Liver (tissue), 8 donors: ENCODE measurements at regions not wholly inside any gene's neighbourhood (a gene's known extent, or its start where the extent isn't known, plus 50 kb on each side); places are given as distances from the start of the nearest gene placed in this dataset.

Experiments
- DNase-seq: peaks from one replicate; pipeline ENCODE4 v3.0.0-alpha.2; 2017; ENCODE audit warnings: low spot score
- H3K27ac ChIP-seq, 2 donors: one replicate each; pipeline ENCODE4 v1.7.0; 2013; ENCODE audit warnings: inconsistent platforms in 2 of 2, low read length in 2 of 2, control low read depth in 1 of 2, low read depth in 1 of 2, mild to moderate bottlenecking in 1 of 2
- H3K27me3 ChIP-seq, 4 donors: one replicate each; pipeline versions ENCODE4 v1.6.1 to v1.7.0; 2013; ENCODE audit warnings: low read length in 3 of 4, inconsistent platforms in 1 of 4, mild to moderate bottlenecking in 1 of 4, moderate library complexity in 1 of 4; ENCODE audit not compliant: control insufficient read depth in 4 of 4, insufficient read depth in 4 of 4
- H3K36me3 ChIP-seq, 4 donors: one replicate each; pipeline versions ENCODE4 v1.6.1 to v1.7.0; 2013; ENCODE audit warnings: low read length in 3 of 4, mild to moderate bottlenecking in 3 of 4, low read depth in 1 of 4, moderate library complexity in 1 of 4; ENCODE audit not compliant: control insufficient read depth in 4 of 4, insufficient read depth in 3 of 4
- H3K4me1 ChIP-seq, 4 donors: one replicate each; pipeline versions ENCODE4 v1.6.1 to v1.7.0; 2013; ENCODE audit warnings: low read length in 3 of 4, mild to moderate bottlenecking in 3 of 4, moderate library complexity in 1 of 4; ENCODE audit not compliant: control insufficient read depth in 4 of 4, insufficient read depth in 4 of 4
- H3K4me3 ChIP-seq, 3 donors: one replicate each; pipeline versions ENCODE4 v1.6.1 to v1.7.0; 2013; ENCODE audit warnings: low read length in 3 of 3, control low read depth in 1 of 3, low read depth in 1 of 3, mild to moderate bottlenecking in 1 of 3
- H3K9ac ChIP-seq, 2 donors: one replicate each; pipeline ENCODE4 v1.7.0; 2013; ENCODE audit warnings: low read length in 2 of 2, mild to moderate bottlenecking in 2 of 2, moderate library complexity in 2 of 2, control low read depth in 1 of 2, low read depth in 1 of 2
- H3K9me3 ChIP-seq, 4 donors: one replicate each; pipeline versions ENCODE4 v1.6.1 to v1.7.0; 2013; ENCODE audit warnings: low read length in 3 of 4; ENCODE audit not compliant: control insufficient read depth in 4 of 4
- EGR1 ChIP-seq, 2 donors: IDR thresholded peaks; 2 replicates each; pipeline ENCODE4 v1.6.1; 2016 to 2018; ENCODE audit warnings: antibody characterized with exemption in 2 of 2, low read depth in 2 of 2
- FOXA1 ChIP-seq: IDR thresholded peaks from 2 replicates; pipeline ENCODE4 v1.6.1; 2016; ENCODE audit warnings: antibody characterized with exemption
- FOXA2 ChIP-seq: IDR thresholded peaks from 2 replicates; pipeline ENCODE4 v1.6.1; 2016; ENCODE audit warnings: antibody characterized with exemption
- GABPA ChIP-seq, 2 donors: IDR thresholded peaks in 1 of 2; conservative IDR thresholded peaks in 1 of 2; 2 replicates each; pipeline ENCODE4 v1.6.1; 2016; ENCODE audit warnings: antibody characterized with exemption in 2 of 2, mild to moderate bottlenecking in 1 of 2, moderate library complexity in 1 of 2
- HNF4A ChIP-seq, 2 donors: conservative IDR thresholded peaks; 2 replicates each; pipeline ENCODE4 v1.6.1; 2016; ENCODE audit warnings: antibody characterized with exemption in 2 of 2, mild to moderate bottlenecking in 2 of 2
- HNF4G ChIP-seq: IDR thresholded peaks from 2 replicates; pipeline ENCODE4 v1.6.1; 2016; ENCODE audit warnings: antibody characterized with exemption
- JUND ChIP-seq, 2 donors: IDR thresholded peaks; 2 replicates each; pipeline ENCODE4 v1.6.1; 2016; ENCODE audit warnings: antibody characterized with exemption in 2 of 2
- NR2F2 ChIP-seq: IDR thresholded peaks from 2 replicates; pipeline ENCODE4 v1.6.1; 2016; ENCODE audit warnings: antibody characterized with exemption
- RAD21 ChIP-seq, 2 donors: IDR thresholded peaks; 2 replicates each; pipeline ENCODE4 v1.6.1; 2016; ENCODE audit warnings: antibody characterized with exemption in 2 of 2, mild to moderate bottlenecking in 2 of 2
- RXRA ChIP-seq, 2 donors: IDR thresholded peaks; 2 replicates each; pipeline ENCODE4 v1.6.1; 2017 to 2018; ENCODE audit warnings: antibody characterized with exemption in 2 of 2, mild to moderate bottlenecking in 1 of 2
- SP1 ChIP-seq: IDR thresholded peaks from 2 replicates; pipeline ENCODE4 v1.6.1; 2018; ENCODE audit warnings: antibody characterized with exemption, mild to moderate bottlenecking
- TAF1 ChIP-seq: conservative IDR thresholded peaks from 2 replicates; pipeline ENCODE4 v1.6.1; 2016; ENCODE audit warnings: antibody characterized with exemption, mild to moderate bottlenecking
- YY1 ChIP-seq: IDR thresholded peaks from 2 replicates; pipeline ENCODE4 v1.6.1; 2016; ENCODE audit warnings: antibody characterized with exemption, mild to moderate bottlenecking
- WGBS: extraction: QIAGEN DNeasy Blood & Tissue Kit; methylation state at CpG from one replicate; pipeline ENCODE4 v1.1.7; 2013; 5-methylcytosine and 5-hydroxymethylcytosine counted together
- TF ChIP-seq, protein P1 (sequence below): IDR thresholded peaks from 2 replicates; pipeline ENCODE4 v1.6.1; 2016; ENCODE audit warnings: antibody characterized with exemption, mild to moderate bottlenecking
- TF ChIP-seq, protein P2 (sequence below): IDR thresholded peaks from 2 replicates; pipeline ENCODE4 v1.6.1; 2016; ENCODE audit warnings: antibody characterized with exemption
- TF ChIP-seq, protein P3 (sequence below): fragments of 150-350 bp; IDR thresholded peaks from 2 replicates; pipeline ENCODE4 v1.5.1; 2017; ENCODE audit warnings: improper control_type of control experiment, low read depth, low read length; ENCODE audit not compliant: missing input control
- TF ChIP-seq, protein P4 (sequence below): IDR thresholded peaks from 2 replicates; pipeline ENCODE4 v1.6.1; 2016; ENCODE audit warnings: antibody characterized with exemption
- TF ChIP-seq, protein P5 (sequence below): IDR thresholded peaks from 2 replicates; pipeline ENCODE4 v1.6.1; 2016; ENCODE audit warnings: antibody characterized with exemption
- donor health status: healthy.
- donor health status: healthy.
- donor health status: healthy.
- donor health status: healthy.
- donor health status: healthy.

DNA sequence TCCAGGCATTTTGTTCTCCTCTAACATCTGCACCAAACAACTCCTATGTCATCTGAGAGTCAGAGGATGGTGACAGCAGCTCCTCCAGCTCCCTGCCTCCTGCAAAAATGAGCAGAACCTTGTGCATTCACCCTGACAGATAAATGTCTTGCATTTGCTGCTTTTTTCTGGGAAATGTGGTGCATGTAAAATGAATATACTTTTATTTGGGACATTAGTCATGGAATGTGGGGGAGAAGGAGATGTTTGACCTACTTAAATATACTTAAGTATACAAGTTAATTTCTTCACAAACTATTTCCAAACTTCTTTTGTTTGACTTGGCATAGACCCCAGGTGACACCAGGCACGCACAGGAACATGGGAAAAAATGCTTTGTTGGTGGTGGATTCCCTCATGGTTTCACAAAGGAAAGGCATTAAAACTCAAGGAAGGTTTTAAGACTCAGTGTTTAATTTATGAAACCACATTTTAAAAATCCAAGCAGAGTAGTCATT is 181.8 kb upstream of the MCHR2 start:
- H3K27ac ChIP-seq, result no peak overlapping the region
- no peaks in the 10 kb centered on the region for H3K36me3 ChIP-seq
- 17% methylated on average over 1 of the region's 1 CpG for WGBS
- TF ChIP-seq, protein P1, sequence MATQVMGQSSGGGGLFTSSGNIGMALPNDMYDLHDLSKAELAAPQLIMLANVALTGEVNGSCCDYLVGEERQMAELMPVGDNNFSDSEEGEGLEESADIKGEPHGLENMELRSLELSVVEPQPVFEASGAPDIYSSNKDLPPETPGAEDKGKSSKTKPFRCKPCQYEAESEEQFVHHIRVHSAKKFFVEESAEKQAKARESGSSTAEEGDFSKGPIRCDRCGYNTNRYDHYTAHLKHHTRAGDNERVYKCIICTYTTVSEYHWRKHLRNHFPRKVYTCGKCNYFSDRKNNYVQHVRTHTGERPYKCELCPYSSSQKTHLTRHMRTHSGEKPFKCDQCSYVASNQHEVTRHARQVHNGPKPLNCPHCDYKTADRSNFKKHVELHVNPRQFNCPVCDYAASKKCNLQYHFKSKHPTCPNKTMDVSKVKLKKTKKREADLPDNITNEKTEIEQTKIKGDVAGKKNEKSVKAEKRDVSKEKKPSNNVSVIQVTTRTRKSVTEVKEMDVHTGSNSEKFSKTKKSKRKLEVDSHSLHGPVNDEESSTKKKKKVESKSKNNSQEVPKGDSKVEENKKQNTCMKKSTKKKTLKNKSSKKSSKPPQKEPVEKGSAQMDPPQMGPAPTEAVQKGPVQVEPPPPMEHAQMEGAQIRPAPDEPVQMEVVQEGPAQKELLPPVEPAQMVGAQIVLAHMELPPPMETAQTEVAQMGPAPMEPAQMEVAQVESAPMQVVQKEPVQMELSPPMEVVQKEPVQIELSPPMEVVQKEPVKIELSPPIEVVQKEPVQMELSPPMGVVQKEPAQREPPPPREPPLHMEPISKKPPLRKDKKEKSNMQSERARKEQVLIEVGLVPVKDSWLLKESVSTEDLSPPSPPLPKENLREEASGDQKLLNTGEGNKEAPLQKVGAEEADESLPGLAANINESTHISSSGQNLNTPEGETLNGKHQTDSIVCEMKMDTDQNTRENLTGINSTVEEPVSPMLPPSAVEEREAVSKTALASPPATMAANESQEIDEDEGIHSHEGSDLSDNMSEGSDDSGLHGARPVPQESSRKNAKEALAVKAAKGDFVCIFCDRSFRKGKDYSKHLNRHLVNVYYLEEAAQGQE, result no peak
- peak in 1 of 2 donors; percentile 33 for TF ChIP-seq RXRA (IDR thresholded peaks at IDR 0.05)
- TF ChIP-seq FOXA1, result peak; percentile 18
- peak in 1 of 2 donors; percentile 9 for TF ChIP-seq JUND (IDR thresholded peaks at IDR 0.05)
- TF ChIP-seq, protein P2, sequence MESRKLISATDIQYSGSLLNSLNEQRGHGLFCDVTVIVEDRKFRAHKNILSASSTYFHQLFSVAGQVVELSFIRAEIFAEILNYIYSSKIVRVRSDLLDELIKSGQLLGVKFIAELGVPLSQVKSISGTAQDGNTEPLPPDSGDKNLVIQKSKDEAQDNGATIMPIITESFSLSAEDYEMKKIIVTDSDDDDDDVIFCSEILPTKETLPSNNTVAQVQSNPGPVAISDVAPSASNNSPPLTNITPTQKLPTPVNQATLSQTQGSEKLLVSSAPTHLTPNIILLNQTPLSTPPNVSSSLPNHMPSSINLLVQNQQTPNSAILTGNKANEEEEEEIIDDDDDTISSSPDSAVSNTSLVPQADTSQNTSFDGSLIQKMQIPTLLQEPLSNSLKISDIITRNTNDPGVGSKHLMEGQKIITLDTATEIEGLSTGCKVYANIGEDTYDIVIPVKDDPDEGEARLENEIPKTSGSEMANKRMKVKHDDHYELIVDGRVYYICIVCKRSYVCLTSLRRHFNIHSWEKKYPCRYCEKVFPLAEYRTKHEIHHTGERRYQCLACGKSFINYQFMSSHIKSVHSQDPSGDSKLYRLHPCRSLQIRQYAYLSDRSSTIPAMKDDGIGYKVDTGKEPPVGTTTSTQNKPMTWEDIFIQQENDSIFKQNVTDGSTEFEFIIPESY, result no peak
- peak in 1 of 2 donors; percentile 45 for TF ChIP-seq HNF4A (conservative IDR thresholded peaks at IDR 0.05)
- no peak overlapping the region for H3K4me3 ChIP-seq
- H3K4me1 ChIP-seq, result peaks cover 3 to 20% (median 4%) of the 10 kb centered on the region in 4 donors
- no peaks in the 10 kb centered on the region for H3K9me3 ChIP-seq
- H3K9ac ChIP-seq, result no peak overlapping the region
- DNase-seq, result no peak
- no peaks in the 10 kb centered on the region for H3K27me3 ChIP-seq

DNA sequence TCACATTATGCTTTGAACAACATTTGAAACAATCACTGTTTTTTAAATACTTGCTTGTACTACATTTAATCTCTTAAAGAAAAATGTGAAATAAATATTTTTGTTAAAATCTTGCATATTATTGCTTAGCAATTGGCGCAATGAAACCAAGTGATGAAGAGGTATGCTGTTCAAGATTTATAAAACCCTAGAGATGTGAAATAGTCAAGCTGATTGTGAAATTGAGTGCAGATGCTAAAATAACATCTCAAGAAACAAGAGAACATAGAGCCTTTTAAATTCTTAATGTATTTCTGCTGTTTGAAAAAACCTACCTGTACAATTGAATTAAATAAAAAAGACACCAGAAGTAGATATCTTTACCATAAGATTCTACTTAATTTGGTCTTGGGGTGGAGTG is 179.2 kb upstream of the MCHR2 start:
- no peak overlapping the region for H3K27ac ChIP-seq
- H3K9me3 ChIP-seq, result no peaks in the 10 kb centered on the region
- DNase-seq, result no peak
- TF ChIP-seq, protein P2, result no peak
- TF ChIP-seq EGR1 (IDR thresholded peaks at IDR 0.05; ENCODE audit: low read depth in 2 of 2), result no peak
- TF ChIP-seq NR2F2, result no peak
- no peak for TF ChIP-seq HNF4G
- TF ChIP-seq FOXA1, result no peak
- TF ChIP-seq JUND (IDR thresholded peaks at IDR 0.05), result no peak
- no peak for TF ChIP-seq GABPA (IDR thresholded peaks at IDR 0.05 in 1 of 2, conservative IDR thresholded peaks at IDR 0.05 in 1 of 2)
- TF ChIP-seq, protein P1, result no peak
- TF ChIP-seq, protein P3, sequence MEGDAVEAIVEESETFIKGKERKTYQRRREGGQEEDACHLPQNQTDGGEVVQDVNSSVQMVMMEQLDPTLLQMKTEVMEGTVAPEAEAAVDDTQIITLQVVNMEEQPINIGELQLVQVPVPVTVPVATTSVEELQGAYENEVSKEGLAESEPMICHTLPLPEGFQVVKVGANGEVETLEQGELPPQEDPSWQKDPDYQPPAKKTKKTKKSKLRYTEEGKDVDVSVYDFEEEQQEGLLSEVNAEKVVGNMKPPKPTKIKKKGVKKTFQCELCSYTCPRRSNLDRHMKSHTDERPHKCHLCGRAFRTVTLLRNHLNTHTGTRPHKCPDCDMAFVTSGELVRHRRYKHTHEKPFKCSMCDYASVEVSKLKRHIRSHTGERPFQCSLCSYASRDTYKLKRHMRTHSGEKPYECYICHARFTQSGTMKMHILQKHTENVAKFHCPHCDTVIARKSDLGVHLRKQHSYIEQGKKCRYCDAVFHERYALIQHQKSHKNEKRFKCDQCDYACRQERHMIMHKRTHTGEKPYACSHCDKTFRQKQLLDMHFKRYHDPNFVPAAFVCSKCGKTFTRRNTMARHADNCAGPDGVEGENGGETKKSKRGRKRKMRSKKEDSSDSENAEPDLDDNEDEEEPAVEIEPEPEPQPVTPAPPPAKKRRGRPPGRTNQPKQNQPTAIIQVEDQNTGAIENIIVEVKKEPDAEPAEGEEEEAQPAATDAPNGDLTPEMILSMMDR, result no peak
- TF ChIP-seq, protein P4, sequence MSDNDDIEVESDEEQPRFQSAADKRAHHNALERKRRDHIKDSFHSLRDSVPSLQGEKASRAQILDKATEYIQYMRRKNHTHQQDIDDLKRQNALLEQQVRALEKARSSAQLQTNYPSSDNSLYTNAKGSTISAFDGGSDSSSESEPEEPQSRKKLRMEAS, result no peak
- TF ChIP-seq YY1, result no peak
- no peak for TF ChIP-seq HNF4A (conservative IDR thresholded peaks at IDR 0.05)
- no peak for TF ChIP-seq TAF1
- no peak for TF ChIP-seq RAD21 (IDR thresholded peaks at IDR 0.05)
- TF ChIP-seq, protein P5, sequence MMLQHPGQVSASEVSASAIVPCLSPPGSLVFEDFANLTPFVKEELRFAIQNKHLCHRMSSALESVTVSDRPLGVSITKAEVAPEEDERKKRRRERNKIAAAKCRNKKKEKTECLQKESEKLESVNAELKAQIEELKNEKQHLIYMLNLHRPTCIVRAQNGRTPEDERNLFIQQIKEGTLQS, result no peak
- TF ChIP-seq FOXA2, result no peak
- no peak for TF ChIP-seq RXRA (IDR thresholded peaks at IDR 0.05)
- TF ChIP-seq SP1, result no peak
- H3K27me3 ChIP-seq, result no peaks in the 10 kb centered on the region
- no peak overlapping the region for H3K4me3 ChIP-seq
- H3K4me1 ChIP-seq, result peaks cover 3 to 20% (median 4%) of the 10 kb centered on the region in 4 donors
- H3K36me3 ChIP-seq, result no peaks in the 10 kb centered on the region
- no peak overlapping the region for H3K9ac ChIP-seq
- WGBS, result 86% methylated on average over 1 of the region's 1 CpG
